ENCODE measurements at regions not wholly inside any gene's neighbourhood (a gene's known extent, or its start where the extent isn't known, plus 50 kb on each side); places are given as distances from the start of the nearest gene placed in this dataset.

DNA sequence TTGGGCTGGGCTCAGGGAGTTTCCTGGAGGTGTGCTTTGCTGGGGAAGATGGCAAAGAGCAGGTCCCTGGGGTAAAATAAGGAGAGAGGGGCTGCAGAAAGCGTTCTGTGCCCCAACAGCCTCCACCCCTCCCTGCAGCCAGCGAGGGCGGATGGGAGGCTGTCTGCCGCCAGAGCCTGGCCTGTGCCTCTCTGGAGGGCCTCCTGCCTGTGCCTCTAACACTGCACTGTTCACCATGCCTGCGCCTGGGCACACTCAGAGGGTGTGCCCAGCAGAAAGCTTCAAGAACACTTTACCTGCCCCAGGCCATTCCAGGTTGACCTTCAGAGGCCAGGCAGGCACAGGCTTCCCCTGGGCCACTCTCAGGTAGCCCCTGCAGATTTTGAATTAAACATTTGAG lies 77.7 kb upstream of the KLF13 start:
- TF ChIP-seq, protein P1, sequence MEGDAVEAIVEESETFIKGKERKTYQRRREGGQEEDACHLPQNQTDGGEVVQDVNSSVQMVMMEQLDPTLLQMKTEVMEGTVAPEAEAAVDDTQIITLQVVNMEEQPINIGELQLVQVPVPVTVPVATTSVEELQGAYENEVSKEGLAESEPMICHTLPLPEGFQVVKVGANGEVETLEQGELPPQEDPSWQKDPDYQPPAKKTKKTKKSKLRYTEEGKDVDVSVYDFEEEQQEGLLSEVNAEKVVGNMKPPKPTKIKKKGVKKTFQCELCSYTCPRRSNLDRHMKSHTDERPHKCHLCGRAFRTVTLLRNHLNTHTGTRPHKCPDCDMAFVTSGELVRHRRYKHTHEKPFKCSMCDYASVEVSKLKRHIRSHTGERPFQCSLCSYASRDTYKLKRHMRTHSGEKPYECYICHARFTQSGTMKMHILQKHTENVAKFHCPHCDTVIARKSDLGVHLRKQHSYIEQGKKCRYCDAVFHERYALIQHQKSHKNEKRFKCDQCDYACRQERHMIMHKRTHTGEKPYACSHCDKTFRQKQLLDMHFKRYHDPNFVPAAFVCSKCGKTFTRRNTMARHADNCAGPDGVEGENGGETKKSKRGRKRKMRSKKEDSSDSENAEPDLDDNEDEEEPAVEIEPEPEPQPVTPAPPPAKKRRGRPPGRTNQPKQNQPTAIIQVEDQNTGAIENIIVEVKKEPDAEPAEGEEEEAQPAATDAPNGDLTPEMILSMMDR (IDR thresholded peaks at IDR 0.05) = no peak
- no peak for TF ChIP-seq POLR2A (IDR thresholded peaks at IDR 0.05)
- TF ChIP-seq EP300 (IDR thresholded peaks at IDR 0.05) = no peak
- TF ChIP-seq POLR2AphosphoS5 (IDR thresholded peaks at IDR 0.05) = no peak

Data from upper lobe of left lung (tissue), 4 donors.